Activated T-helper 1 cell treated with anti-CD3 and anti-CD28 coated beads, Interleukin-12 subunit alpha, Interleukin-12 subunit beta, Interleukin-2, Interleukin-4 antibody, amounts not matched to agents 30 ng/mL and 10 ng/mL and 1 ng/mL, durations not matched to agents 14 hours and 24 hours and 36 hours (primary cell): ENCODE measurements at regions not wholly inside any gene's neighbourhood (a gene's known extent, or its start where the extent isn't known, plus 50 kb on each side); places are given as distances from the start of the nearest gene placed in this dataset.

ENCODE experiments used
- DNase-seq: peaks from one replicate; pipeline ENCODE4 v3.0.0; 2021; ENCODE audit warnings: low spot score
- H3K27ac Mint-ChIP-seq: one replicate; pipeline ENCODE4 v1.8.0; 2021; ENCODE audit warnings: mild to moderate bottlenecking, mixed read lengths
- H3K27me3 Mint-ChIP-seq: one replicate; pipeline ENCODE4 v1.8.0; 2022; ENCODE audit warnings: mild to moderate bottlenecking, moderate library complexity, mixed read lengths; ENCODE audit not compliant: insufficient read depth
- H3K36me3 Mint-ChIP-seq: one replicate; pipeline ENCODE4 v1.8.0; 2021; ENCODE audit warnings: low read depth, mixed read lengths
- H3K4me1 Mint-ChIP-seq: one replicate; pipeline ENCODE4 v1.8.0; 2021; ENCODE audit warnings: low read depth, mixed read lengths
- H3K4me3 Mint-ChIP-seq: one replicate; pipeline ENCODE4 v1.8.0; 2021; ENCODE audit warnings: mild to moderate bottlenecking, moderate library complexity, mixed read lengths
- H3K9me3 Mint-ChIP-seq: one replicate; pipeline ENCODE4 v1.8.0; 2021; ENCODE audit warnings: mixed read lengths
- intact Hi-C: fragments of 100-400 bp; cut with micrococcal nuclease; formaldehyde crosslinking; loops from one replicate; pipeline ENCODE4 v1.15.1; 2024

DNA sequence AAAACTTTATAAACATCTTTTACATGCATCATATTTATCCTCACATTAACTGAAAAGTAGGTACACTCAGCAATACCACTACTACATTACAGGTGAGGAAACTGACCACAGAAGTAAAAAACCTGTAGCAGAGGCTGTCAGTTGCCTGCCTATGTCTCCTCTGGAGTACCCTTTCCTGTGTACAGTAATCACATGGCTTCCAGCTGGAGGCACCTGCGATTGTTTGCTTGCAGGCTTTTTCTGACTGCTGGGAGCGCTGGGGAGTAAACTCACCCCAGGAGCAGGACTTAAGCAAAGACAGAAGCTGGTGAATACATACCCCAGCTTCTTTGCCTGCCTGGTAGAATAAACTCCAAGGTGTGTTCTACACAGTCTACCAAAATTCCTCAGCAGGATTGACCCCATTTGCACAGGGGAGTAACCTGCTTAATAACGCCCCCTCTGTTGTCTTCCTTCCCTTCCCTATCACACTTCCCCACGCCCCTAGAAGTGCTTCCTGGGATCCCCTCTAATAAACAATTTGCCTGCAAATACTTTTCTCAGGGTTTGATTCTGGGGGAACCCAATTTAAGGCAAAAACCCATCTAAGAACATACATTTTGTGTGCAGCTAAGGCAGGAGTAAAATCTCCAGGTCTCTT, 138.9 kb downstream of the PTH2R start:
- Mint-ChIP-seq H3K4me1 (no peaks in the 10 kb centered on the region), H3K9me3 (no peaks in the 10 kb centered on the region), H3K27ac (no peak overlapping the region), H3K4me3 (no peak overlapping the region), H3K27me3 (peaks cover 2% of the 10 kb centered on the region), H3K36me3 (no peaks in the 10 kb centered on the region)
- no peak for DNase-seq
- intact Hi-C loops = no loop called here

DNA sequence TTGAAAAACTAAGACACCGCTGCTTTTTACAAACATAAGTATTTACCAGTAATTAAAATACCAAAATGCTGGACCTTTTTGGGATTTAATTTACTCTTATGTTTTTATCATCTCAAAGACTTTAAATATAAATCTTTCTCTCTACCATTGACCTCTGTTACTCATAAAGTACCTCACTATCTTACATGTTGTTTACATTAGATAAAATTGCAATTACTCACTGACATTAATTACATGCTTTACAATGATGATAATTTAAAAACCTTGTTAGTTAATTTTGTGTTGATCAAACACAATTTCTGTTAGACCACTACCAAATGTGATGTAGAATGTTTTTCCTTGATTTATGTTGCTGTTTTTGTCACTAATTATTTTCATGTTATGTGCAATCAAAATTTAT, 139.5 kb downstream of the PTH2R start:
- intact Hi-C loops = no loop called here
- DNase-seq = no peak
- Mint-ChIP-seq H3K36me3 (no peaks in the 10 kb centered on the region), H3K4me3 (no peak overlapping the region), H3K4me1 (no peaks in the 10 kb centered on the region), H3K27ac (no peak overlapping the region), H3K27me3 (peaks cover 5% of the 10 kb centered on the region), H3K9me3 (no peaks in the 10 kb centered on the region)

DNA sequence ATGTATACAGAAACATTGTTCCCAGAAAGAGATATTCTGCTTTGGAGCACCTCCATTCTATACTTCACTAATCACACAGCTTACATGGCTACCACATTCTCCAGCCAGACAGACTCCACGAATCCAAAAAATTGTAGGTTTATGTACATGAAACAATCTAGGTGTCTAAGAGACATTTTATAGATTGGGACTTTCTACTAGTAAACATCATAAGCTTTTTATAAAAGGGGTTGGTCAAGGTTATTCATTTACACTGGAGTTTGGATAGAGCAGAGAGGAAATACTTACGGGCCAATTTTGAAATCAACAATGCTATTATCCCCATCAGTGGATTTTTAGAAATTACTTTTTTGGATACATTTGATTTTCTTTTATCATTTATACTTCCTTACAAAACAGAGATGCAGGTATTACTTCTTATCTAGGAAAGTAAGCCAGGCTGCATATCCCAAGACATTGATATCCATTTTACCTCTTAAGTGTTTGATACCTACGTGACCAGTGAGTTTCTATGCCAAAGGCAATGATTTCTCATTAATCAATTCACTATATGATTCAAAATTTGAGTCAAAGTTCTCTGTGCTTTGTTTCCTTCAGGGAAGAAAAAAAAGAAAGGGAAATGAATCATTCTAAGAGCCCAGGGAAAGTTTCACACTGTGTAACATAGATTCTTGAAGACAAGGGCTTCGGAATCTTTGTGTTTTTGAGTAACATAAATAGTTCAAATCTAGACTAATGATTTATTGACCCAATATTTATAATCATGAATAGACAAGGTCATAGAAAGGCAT, 140.5 kb downstream of the PTH2R start:
- no peak for DNase-seq
- Mint-ChIP-seq H3K9me3 (no peaks in the 10 kb centered on the region), H3K4me3 (no peak overlapping the region), H3K4me1 (no peaks in the 10 kb centered on the region), H3K27me3 (peaks cover 3% of the 10 kb centered on the region), H3K27ac (no peak overlapping the region), H3K36me3 (no peaks in the 10 kb centered on the region)
- intact Hi-C loops = no loop called here

DNA sequence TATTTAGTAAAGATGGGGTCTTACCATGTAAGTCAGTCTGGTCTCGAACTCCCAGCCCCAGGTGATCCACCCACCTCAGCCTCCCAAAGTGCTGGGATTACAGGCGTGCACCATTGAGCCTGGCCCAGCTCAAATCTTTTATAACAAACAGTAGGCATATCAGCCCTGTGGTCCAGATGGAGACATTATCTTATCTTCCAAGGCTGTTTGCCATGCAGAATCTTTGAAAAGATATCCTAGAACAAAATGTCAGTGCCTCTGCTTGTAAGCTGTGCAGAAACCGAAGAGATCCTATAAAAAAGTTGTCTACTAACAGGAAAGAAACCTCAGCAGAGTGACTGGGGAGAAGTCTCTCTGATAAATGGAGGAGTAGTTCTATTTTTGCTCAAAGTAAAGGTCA, 142.1 kb downstream of the PTH2R start:
- DNase-seq = no peak
- Mint-ChIP-seq H3K36me3 (no peaks in the 10 kb centered on the region), H3K27ac (no peak overlapping the region), H3K27me3 (peaks cover 3% of the 10 kb centered on the region), H3K4me3 (no peak overlapping the region), H3K9me3 (no peaks in the 10 kb centered on the region), H3K4me1 (no peaks in the 10 kb centered on the region)
- intact Hi-C loops = no loop called here

DNA sequence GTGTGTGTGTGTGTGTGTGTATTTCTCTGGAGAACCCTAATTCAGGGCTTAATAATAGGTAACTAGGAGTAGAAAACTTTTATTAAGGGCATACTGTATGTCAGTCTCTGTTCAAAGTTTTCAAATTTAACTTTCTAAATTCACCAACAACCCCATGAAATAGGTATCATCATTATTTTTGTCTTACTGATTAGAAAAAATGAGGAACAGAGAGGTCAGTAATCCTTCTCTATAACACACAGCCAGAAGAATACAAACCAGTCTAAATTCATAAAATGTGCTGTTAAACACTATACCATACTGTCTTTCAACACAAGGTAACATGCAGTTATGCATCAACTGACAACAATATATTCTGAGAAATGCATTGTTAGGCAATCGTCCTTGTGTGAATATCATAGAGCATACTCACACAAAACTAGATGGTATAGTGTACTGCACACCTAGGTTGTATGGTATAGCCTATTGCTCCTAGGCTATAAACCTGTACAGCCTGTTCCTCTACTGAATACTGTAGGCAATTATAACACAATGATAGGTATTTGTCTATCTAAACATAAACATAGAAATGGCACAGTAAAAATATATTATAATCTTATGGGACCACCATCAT, 143.1 kb downstream of the PTH2R start:
- no peak overlapping the region for H3K4me3 Mint-ChIP-seq
- intact Hi-C loops = no loop called here
- no peaks in the 10 kb centered on the region for H3K9me3 Mint-ChIP-seq
- H3K27me3 Mint-ChIP-seq = peaks cover 3% of the 10 kb centered on the region
- no peaks in the 10 kb centered on the region for H3K36me3 Mint-ChIP-seq
- no peak overlapping the region for H3K27ac Mint-ChIP-seq
- DNase-seq = no peak
- no peaks in the 10 kb centered on the region for H3K4me1 Mint-ChIP-seq

DNA sequence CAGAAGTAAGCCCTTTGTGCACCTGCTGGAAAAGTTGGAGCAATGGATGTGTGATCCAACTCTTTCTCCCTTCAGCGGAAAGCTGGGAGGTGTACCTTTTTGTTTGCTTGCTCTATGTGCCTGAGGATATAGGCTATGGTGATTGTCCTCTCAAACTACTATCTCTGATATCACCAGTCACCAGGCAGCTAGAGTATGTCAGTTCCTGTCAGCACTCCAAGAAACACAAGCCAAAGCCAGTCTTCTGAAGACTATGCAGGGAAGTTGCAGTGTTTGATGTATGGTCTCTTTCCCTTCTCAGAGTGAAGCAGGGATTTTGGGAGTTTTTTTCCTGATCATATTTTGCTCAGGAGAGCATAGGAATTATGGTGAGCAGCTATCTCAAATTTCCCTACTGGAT, 146.4 kb downstream of the PTH2R start:
- intact Hi-C loops = no loop called here
- H3K36me3 Mint-ChIP-seq = no peaks in the 10 kb centered on the region
- peaks cover 3% of the 10 kb centered on the region for H3K27me3 Mint-ChIP-seq
- H3K4me1 Mint-ChIP-seq = no peaks in the 10 kb centered on the region
- no peak overlapping the region for H3K27ac Mint-ChIP-seq
- no peaks in the 10 kb centered on the region for H3K9me3 Mint-ChIP-seq
- no peak for DNase-seq
- H3K4me3 Mint-ChIP-seq = no peak overlapping the region

DNA sequence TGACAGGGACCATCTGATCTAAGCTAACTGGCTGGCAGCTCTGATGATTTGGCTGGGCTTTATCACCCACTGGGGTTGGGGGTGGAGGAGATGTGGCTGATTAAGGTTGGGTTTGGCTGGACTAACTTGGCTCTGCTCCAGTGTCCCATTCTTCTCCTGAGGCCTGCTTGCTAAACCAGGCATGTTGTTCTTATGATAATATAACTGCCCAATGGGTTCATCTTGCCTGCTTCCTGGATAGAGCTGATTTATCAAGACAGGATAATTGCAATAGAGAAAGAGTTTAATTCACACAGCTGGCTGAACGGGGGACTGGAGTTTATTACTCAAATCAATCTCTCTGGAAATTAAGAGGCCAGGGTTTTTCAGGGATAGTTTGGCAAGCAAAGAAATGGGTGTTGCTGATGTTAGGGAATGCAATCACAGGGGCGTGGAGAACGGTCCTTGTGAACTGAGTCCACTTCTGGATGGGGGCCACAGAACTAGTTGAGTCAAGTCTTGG, 150.4 kb downstream of the PTH2R start:
- Mint-ChIP-seq H3K27ac (no peak overlapping the region), H3K4me3 (no peak overlapping the region), H3K9me3 (no peaks in the 10 kb centered on the region), H3K36me3 (no peaks in the 10 kb centered on the region), H3K27me3 (no peaks in the 10 kb centered on the region), H3K4me1 (no peaks in the 10 kb centered on the region)
- DNase-seq = no peak
- intact Hi-C loops = no loop called here

DNA sequence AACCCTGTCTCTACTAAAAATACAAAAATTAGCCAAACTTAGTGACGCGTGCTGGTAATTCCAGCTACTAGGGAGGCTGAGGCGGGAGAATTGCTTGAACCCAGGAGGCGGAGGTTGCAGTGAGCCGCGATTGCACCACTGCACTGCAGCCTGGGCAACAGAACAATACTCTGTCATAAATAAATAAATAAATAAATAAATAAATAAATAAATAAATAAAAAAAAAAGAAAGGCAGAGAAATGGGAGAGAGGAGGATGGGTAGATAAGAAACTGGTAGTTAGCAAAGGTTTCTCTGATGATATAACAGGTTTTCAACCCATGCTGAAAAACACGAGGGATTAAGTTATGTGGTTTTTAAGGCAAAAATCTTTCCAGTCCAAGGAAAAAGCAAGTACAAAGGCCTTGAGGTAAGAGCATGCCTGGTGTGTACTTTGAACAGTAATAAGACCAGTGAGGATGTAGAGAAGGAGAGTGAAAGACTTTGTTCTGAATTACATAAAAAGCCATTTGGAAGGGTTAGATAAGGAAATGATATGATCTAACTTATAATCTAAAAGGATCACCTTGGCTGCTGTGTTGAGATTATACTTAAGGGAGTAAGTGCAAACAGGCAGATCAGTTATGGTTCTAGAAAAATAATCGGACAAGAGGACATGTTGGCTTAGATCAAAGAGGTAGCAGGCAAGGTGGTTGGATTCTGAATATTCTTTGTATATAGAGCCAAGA, 159.3 kb downstream of the PTH2R start:
- DNase-seq = no peak
- no peaks in the 10 kb centered on the region for H3K27me3 Mint-ChIP-seq
- intact Hi-C loops = no loop called here
- no peaks in the 10 kb centered on the region for H3K9me3 Mint-ChIP-seq
- no peaks in the 10 kb centered on the region for H3K4me1 Mint-ChIP-seq
- H3K27ac Mint-ChIP-seq = no peak overlapping the region
- no peaks in the 10 kb centered on the region for H3K36me3 Mint-ChIP-seq
- no peak overlapping the region for H3K4me3 Mint-ChIP-seq

DNA sequence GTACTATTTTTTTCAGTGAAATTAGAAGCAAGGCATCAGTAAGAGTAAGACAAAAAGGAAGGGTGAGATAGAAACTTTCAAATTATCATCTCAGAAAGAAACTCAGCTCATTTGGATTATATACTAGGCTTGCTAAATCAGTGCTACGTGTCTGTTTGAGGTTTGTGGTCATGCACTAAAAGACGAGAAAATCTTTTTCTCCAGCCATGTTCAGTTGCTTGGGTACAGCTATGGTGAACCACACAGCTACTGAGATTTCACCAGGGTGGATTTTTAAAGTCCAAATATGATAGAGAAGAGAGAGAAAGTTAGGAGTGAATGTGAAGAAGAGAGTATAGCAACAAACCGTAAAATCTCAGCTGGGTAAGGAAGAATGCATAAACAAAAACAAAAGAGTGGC, 161.6 kb downstream of the PTH2R start:
- Mint-ChIP-seq H3K9me3 (no peaks in the 10 kb centered on the region), H3K36me3 (no peaks in the 10 kb centered on the region), H3K27ac (no peak overlapping the region), H3K27me3 (no peaks in the 10 kb centered on the region), H3K4me3 (no peak overlapping the region), H3K4me1 (no peaks in the 10 kb centered on the region)
- no peak for DNase-seq
- intact Hi-C loops = no loop called here

DNA sequence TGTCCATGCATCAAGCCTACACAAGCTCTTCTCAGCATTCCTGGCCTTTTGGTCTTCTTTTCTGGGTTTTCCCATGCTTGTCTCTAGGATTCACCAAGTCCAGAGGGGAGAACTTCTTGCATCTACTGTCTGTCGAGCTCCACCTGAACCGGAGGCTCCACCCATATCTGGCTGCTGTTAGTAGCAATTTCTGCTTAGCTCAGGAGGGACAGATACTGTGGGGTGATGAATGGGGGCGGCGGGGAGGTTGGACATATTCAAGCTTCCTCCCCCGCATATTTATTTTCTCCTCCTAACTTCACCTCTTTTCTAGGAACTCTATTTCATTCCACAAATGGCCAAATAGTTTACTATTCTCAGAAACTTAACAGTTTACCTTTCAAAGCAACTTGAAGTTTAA, 163.5 kb downstream of the PTH2R start:
- no peaks in the 10 kb centered on the region for H3K27me3 Mint-ChIP-seq
- intact Hi-C loops = no loop called here
- no peaks in the 10 kb centered on the region for H3K9me3 Mint-ChIP-seq
- H3K27ac Mint-ChIP-seq = no peak overlapping the region
- no peak overlapping the region for H3K4me3 Mint-ChIP-seq
- no peak for DNase-seq
- no peaks in the 10 kb centered on the region for H3K4me1 Mint-ChIP-seq
- no peaks in the 10 kb centered on the region for H3K36me3 Mint-ChIP-seq

DNA sequence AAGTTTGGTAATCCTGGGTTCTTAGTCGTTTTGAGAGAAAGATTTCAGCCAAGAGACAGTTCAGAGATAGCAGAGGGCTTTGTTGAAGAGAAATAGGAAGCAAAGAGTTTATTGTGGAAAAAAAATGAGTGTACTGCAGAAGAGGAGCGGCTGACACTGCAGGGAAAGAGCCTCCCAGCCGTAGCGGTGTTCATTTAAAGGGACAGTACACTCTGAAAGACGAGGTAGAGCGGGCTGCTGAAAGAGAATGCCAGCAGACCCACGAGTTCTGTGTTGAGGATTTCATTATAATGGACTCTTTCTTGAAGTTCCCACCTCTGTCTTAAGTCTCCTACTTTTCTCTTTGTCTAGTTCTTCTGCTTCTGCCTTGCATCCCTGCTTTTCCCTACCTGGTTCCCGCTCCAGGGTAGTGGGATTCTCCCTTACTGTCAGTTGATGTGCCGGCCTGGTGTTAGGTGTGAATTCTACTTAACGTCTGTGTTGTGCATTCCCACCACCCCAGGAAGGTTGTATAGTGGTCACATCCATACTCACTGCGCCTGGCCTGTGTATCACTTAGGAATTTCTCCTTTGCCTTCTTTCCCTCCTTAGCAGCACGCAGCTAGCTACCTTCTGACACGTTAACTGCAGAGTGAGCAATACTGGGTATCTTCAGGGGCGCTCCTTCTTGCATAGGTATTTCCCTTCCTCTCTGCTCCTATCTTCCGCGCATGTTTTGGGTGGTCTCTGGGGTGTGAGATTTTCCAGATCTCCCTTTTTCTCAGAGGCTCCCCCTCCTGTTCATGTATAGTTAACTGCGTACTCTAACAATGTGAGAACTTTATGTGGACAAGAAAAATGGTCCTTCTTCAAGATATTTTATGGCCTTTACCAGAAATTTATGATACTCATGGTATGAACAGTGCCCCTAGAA, 164.5 kb downstream of the PTH2R start:
- intact Hi-C loops = no loop called here
- Mint-ChIP-seq H3K27ac (no peak overlapping the region), H3K9me3 (no peaks in the 10 kb centered on the region), H3K36me3 (no peaks in the 10 kb centered on the region), H3K4me3 (no peak overlapping the region), H3K4me1 (no peaks in the 10 kb centered on the region), H3K27me3 (no peaks in the 10 kb centered on the region)
- no peak for DNase-seq

DNA sequence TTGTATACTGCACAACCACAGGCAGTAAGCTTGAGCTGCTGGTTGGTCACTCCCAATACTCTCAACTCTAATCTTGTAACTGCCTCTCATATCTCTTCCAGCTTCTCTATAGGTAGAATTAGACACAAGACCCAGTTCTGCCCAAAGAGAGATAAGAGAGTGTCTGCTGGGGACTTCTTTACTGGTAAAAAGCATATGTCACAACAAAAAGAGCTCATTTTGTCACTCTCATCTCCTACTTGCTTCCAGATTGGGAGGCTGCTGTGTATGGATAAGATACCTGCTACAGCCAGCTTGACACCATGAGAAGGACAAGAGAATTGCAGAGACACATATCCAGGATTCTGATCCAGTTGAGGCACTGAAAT, 165.2 kb downstream of the PTH2R start:
- DNase-seq = no peak
- Mint-ChIP-seq H3K9me3 (no peaks in the 10 kb centered on the region), H3K27me3 (no peaks in the 10 kb centered on the region), H3K4me1 (no peaks in the 10 kb centered on the region), H3K27ac (no peak overlapping the region), H3K36me3 (no peaks in the 10 kb centered on the region), H3K4me3 (no peak overlapping the region)
- intact Hi-C loops = no loop called here
